K562 (cell line): ENCODE measurements at regions not wholly inside any gene's neighbourhood (a gene's known extent, or its start where the extent isn't known, plus 50 kb on each side); places are given as distances from the start of the nearest gene placed in this dataset.

Experiments
- ATAC-seq: fragments of 200-7000 bp; cut with Tn5 transposase; 3 replicates; pipeline ENCODE4 v1.9.1; 2020; ENCODE audit warnings: moderate library complexity
- BruUV-seq: library from RNA; stranded (reverse); fragments of 400-500 nt; replicated peaks from 2 replicates; lab custom pipeline; 2021; lab: Mats Ljungman, UMichigan
- CTCF ChIA-PET: fragments of 300-600 bp; formaldehyde crosslinking; extraction: SDS; loops from one replicate; lab custom pipeline; 2021; ENCODE audit warnings: low intra/inter-chr PET ratio; lab: Yijun Ruan, JAX
- POLR2A ChIA-PET: fragments of 300-600, 350-650 bp; sonication (Branson Sonifier 250); formaldehyde crosslinking; extraction: SDS; loops from one replicate; lab custom pipeline; 2021; ENCODE audit warnings: antibody characterized with exemption, inconsistent platforms; lab: Yijun Ruan, JAX
- DNase-seq, 4 experiments: peaks; one replicate each; pipeline versions ENCODE4 v3.0.0 to v3.0.0-alpha.2; 2011 to 2018; ENCODE audit warnings: low spot score in 3 of 4, mixed read lengths in 3 of 4; ENCODE audit errors: extremely low read depth in 1 of 4
- FAIRE-seq: peaks from 2 replicates; lab custom pipeline; 2011; peaks lifted over from hg19 to GRCh38; lab: Jason Lieb, UNC
- H2AFZ ChIP-seq: 2 replicates; pipeline ENCODE4 v1.6.0; 2011; ENCODE audit warnings: low read depth, low read length, control low read depth, inconsistent platforms
- H3K27ac ChIP-seq: fragments of 200-600 bp; 3 replicates; pipeline ENCODE4 v1.8.0; 2011; ENCODE audit warnings: low read depth, mild to moderate bottlenecking, control low read depth, inconsistent platforms, low read length, moderate library complexity, mixed read lengths; ENCODE audit errors: extremely low read depth
- H3K27me3 ChIP-seq, 2 experiments: fragments of 300-600 bp in 1 of 2; 2 replicates in 1 of 2; 3 replicates in 1 of 2; pipeline versions ENCODE4 v1.6.0 to v1.8.0; 2011; ENCODE audit warnings: inconsistent platforms in 2 of 2, low read length in 2 of 2, mild to moderate bottlenecking in 1 of 2, mixed read lengths in 1 of 2, moderate library complexity in 1 of 2; ENCODE audit not compliant: control insufficient read depth in 2 of 2, insufficient read depth in 2 of 2
- H3K36me3 ChIP-seq: fragments of 300-600 bp; 3 replicates; pipeline ENCODE4 v1.8.0; 2011; ENCODE audit warnings: mild to moderate bottlenecking, low read length, inconsistent platforms; ENCODE audit not compliant: control insufficient read depth, insufficient read depth
- H3K4me1 ChIP-seq, 2 experiments: fragments of 200-600 bp in 1 of 2; replicated peaks in 1 of 2; 2 replicates in 1 of 2; 3 replicates in 1 of 2; pipeline versions ENCODE4 v1.5.1 to v1.8.0; 2011; ENCODE audit warnings: inconsistent platforms in 2 of 2, low read length in 2 of 2, mild to moderate bottlenecking in 1 of 2, mixed read lengths in 1 of 2, moderate library complexity in 1 of 2; ENCODE audit not compliant: control insufficient read depth in 2 of 2, insufficient read depth in 2 of 2
- H3K4me2 ChIP-seq: 2 replicates; pipeline ENCODE4 v1.6.1; 2011; ENCODE audit warnings: low read length, control low read depth, inconsistent platforms, mixed read lengths; ENCODE audit not compliant: insufficient read depth
- H3K4me3 ChIP-seq: fragments of 200-600 bp; sonication (generic), shearing (Covaris generic); 2 replicates; pipeline ENCODE4 v1.5.1; 2016; ENCODE audit warnings: control low read depth, inconsistent platforms
- H3K79me2 ChIP-seq: fragments of 200-600 bp; 3 replicates; pipeline ENCODE4 v1.8.0; 2011; ENCODE audit warnings: low read length, inconsistent platforms; ENCODE audit not compliant: control insufficient read depth, insufficient read depth
- H3K9ac ChIP-seq, 2 experiments: 2 replicates each; pipeline versions ENCODE4 v1.6.0 to v1.6.1; 2011; ENCODE audit warnings: low read depth in 2 of 2, low read length in 2 of 2, control low read depth in 1 of 2, inconsistent platforms in 1 of 2, mild to moderate bottlenecking in 1 of 2, mixed read lengths in 1 of 2; ENCODE audit not compliant: insufficient read depth in 1 of 2
- H3K9me1 ChIP-seq: one replicate; pipeline ENCODE4 v1.6.0; 2011; ENCODE audit warnings: inconsistent platforms, mild to moderate bottlenecking, low read length, moderate library complexity; ENCODE audit not compliant: control insufficient read depth, insufficient read depth
- H3K9me3 ChIP-seq: replicated peaks from 2 replicates; pipeline ENCODE4 v1.5.1; 2011; ENCODE audit warnings: low read depth, low read length, inconsistent platforms; ENCODE audit not compliant: control insufficient read depth, insufficient read depth
- H4K20me1 ChIP-seq: replicated peaks from 2 replicates; pipeline ENCODE4 v1.6.1; 2011; ENCODE audit warnings: low read length, inconsistent platforms, mixed read lengths; ENCODE audit not compliant: control insufficient read depth, insufficient read depth
- CBFA2T3 ChIP-seq: fragments of 450-650 bp; IDR thresholded peaks from 2 replicates; pipeline ENCODE4 v1.6.1; 2017
- CHD1 ChIP-seq: fragments of 200-600 bp; sonication (generic); IDR thresholded peaks from one replicate; pipeline ENCODE4 v1.6.1; 2012; ENCODE audit warnings: mild to moderate bottlenecking, moderate library complexity, low read length, inconsistent platforms
- ELF1 ChIP-seq: fragments of 200-800 bp; sonication (Bioruptor generic); IDR thresholded peaks from 2 replicates; pipeline ENCODE4 v1.6.1; 2016; ENCODE audit warnings: missing genetic modification characterization, missing compliant biosample characterization
- FOXM1 ChIP-seq, 2 experiments: fragments of 450-650 bp in 1 of 2; sonication (generic) in 1 of 2; formaldehyde crosslinking in 1 of 2; IDR thresholded peaks; 2 replicates each; pipeline versions ENCODE4 v1.6.1 to v1.9.0; 2017 to 2022; ENCODE audit warnings: low read depth in 2 of 2, mild to moderate bottlenecking in 2 of 2, missing genetic modification reagents in 1 of 2, moderate library complexity in 1 of 2
- HDAC6 ChIP-seq: IDR thresholded peaks from 2 replicates; pipeline ENCODE4 v1.6.1; 2012; ENCODE audit warnings: low read depth, mild to moderate bottlenecking, control low read depth, inconsistent platforms, low read length, moderate library complexity
- NR3C1 ChIP-seq: sonication (generic); formaldehyde crosslinking; IDR thresholded peaks from 2 replicates; pipeline ENCODE4 v1.8.1; 2022; ENCODE audit warnings: missing genetic modification reagents
- OTX1 ChIP-seq: fragments of 450-650 bp; formaldehyde crosslinking; IDR thresholded peaks from 2 replicates; pipeline ENCODE4 v1.4.0; 2022; ENCODE audit warnings: mild to moderate bottlenecking
- ZSCAN32 ChIP-seq: fragments of 450-650 bp; formaldehyde crosslinking; IDR thresholded peaks from 2 replicates; pipeline ENCODE4 v1.4.0; 2020; ENCODE audit warnings: mild to moderate bottlenecking, moderate library complexity
- WGBS: fragments of 100-300 bp; shearing (Covaris generic); methylation state at CpG from one replicate; pipeline ENCODE4 v1.1.6; 2016; ENCODE audit warnings: low coverage, mixed read lengths; ENCODE audit not compliant: insufficient coverage; ENCODE audit errors: missing lambda C conversion rate; 5-methylcytosine and 5-hydroxymethylcytosine counted together
- in situ Hi-C: fragments of 300-500 bp; cut with MboI; formaldehyde crosslinking; loops from 4 replicates; pipeline ENCODE4 v1.15.0; 2018; ENCODE audit warnings: inconsistent platforms, mixed read lengths
- intact Hi-C: fragments of 100-400 bp; cut with micrococcal nuclease; formaldehyde crosslinking; loops from 2 replicates; pipeline ENCODE4 v1.14.2; 2022
- TF ChIP-seq, protein P1 (sequence below): fragments of 250-450 bp; sonication (Bioruptor Pico); IDR thresholded peaks from 2 replicates; pipeline ENCODE4 v1.6.1; 2021; ENCODE audit warnings: mild to moderate bottlenecking
- TF ChIP-seq, protein P2 (sequence below): sonication (generic); formaldehyde crosslinking; IDR thresholded peaks from 2 replicates; pipeline ENCODE4 v1.8.1; 2023; ENCODE audit warnings: missing genetic modification reagents, mild to moderate bottlenecking, borderline replicate concordance

DNA sequence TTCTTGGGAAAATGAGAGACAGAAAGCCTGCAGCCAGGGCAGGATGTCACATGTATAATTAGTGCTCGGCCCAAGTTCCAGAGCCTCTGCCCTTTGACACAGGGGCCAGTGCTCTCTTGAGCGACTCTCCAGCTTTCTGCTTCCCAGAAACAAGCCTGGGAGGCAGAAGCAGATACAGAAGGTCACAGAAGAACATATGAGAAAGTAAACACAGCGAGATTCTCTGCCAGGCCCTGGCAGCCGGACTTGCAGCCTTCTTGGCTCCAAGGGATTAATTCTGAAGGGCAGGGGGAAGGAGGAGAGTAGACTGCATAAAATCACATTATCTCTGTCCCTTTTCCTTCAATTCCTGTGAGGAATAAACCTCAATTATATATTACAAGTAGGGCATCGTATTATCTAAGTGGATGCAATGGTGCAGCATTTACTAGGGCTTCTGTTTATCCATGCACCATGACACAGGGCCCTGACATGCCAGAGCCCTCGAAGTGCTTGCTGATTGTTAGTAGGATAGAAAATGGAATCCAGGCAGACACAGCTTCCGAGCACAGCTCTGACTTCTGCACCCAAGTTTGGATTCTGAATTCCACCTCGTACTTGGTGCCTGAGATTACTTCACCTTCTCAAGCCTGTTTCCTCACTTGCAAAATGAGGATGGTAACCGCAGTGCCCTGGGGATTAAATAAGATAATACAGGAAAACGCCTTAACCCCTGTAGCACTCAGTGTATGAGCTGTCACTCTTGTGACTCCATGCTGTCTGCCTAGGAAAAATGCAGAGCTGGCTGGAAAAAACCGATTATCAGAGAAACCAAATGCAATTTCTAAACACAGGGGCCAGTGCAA, 536.5 kb downstream of the TNS3 start:
- no TSS peak for BruUV-seq
- Histone ChIP-seq H3K27me3 (peaks cover 0 to 4% of the 10 kb centered on the region in 2 experiments; a peak in 2 of 5 replicates), H3K4me3 (no peak overlapping the region), H3K27ac (no peak overlapping the region), H3K9ac (no peak overlapping the region), H3K4me1 (no peaks in the 10 kb centered on the region), H4K20me1 (no peaks in the 10 kb centered on the region), H3K9me1 (no peaks in the 10 kb centered on the region), H2AFZ (no peak overlapping the region), H3K9me3 (no peaks in the 10 kb centered on the region), H3K4me2 (no peak overlapping the region), H3K79me2 (no peaks in the 10 kb centered on the region), H3K36me3 (no peaks in the 10 kb centered on the region)
- ATAC-seq = no peak
- POLR2A ChIA-PET = no interaction called here
- WGBS = 0% methylated on average over 11 of the region's 11 CpGs
- intact Hi-C loops = no loop called here
- in situ Hi-C loops = no loop called here
- FAIRE-seq = no peak
- CTCF ChIA-PET = no interaction called here
- DNase-seq = no peak
- TF ChIP-seq CHD1 (no peak), ELF1 (tag) (no peak), FOXM1 (IDR thresholded peaks at IDR 0.05; ENCODE audit: low read depth) (no peak), FOXM1 (CRISPR knock-in tag; IDR thresholded peaks at IDR 0.05; ENCODE audit: low read depth) (no peak), CBFA2T3 (no peak), NR3C1 (CRISPR knock-in tag) (no peak), OTX1 (CRISPR knock-in tag) (no peak), HDAC6 (no peak), ZSCAN32 (CRISPR knock-in tag) (no peak)
- TF ChIP-seq, protein P1, sequence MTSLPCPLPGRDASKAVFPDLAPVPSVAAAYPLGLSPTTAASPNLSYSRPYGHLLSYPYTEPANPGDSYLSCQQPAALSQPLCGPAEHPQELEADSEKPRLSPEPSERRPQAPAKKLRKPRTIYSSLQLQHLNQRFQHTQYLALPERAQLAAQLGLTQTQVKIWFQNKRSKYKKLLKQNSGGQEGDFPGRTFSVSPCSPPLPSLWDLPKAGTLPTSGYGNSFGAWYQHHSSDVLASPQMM (CRISPR knock-in tag) = no peak
- TF ChIP-seq, protein P2, sequence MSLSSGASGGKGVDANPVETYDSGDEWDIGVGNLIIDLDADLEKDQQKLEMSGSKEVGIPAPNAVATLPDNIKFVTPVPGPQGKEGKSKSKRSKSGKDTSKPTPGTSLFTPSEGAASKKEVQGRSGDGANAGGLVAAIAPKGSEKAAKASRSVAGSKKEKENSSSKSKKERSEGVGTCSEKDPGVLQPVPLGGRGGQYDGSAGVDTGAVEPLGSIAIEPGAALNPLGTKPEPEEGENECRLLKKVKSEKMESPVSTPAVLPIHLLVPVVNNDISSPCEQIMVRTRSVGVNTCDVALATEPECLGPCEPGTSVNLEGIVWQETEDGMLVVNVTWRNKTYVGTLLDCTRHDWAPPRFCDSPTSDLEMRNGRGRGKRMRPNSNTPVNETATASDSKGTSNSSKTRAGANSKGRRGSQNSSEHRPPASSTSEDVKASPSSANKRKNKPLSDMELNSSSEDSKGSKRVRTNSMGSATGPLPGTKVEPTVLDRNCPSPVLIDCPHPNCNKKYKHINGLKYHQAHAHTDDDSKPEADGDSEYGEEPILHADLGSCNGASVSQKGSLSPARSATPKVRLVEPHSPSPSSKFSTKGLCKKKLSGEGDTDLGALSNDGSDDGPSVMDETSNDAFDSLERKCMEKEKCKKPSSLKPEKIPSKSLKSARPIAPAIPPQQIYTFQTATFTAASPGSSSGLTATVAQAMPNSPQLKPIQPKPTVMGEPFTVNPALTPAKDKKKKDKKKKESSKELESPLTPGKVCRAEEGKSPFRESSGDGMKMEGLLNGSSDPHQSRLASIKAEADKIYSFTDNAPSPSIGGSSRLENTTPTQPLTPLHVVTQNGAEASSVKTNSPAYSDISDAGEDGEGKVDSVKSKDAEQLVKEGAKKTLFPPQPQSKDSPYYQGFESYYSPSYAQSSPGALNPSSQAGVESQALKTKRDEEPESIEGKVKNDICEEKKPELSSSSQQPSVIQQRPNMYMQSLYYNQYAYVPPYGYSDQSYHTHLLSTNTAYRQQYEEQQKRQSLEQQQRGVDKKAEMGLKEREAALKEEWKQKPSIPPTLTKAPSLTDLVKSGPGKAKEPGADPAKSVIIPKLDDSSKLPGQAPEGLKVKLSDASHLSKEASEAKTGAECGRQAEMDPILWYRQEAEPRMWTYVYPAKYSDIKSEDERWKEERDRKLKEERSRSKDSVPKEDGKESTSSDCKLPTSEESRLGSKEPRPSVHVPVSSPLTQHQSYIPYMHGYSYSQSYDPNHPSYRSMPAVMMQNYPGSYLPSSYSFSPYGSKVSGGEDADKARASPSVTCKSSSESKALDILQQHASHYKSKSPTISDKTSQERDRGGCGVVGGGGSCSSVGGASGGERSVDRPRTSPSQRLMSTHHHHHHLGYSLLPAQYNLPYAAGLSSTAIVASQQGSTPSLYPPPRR (CRISPR knock-in tag) = no peak
